Esophagus squamous epithelium (tissue), 4 donors: ENCODE measurements at regions not wholly inside any gene's neighbourhood (a gene's known extent, or its start where the extent isn't known, plus 50 kb on each side); places are given as distances from the start of the nearest gene placed in this dataset.

Experiments used
- CTCF ChIP-seq, 6 experiments: fragments of 450-650 bp in 4 of 6; fragments of 200-600 bp in 2 of 6; sonication (generic) in 2 of 6; IDR thresholded peaks; one replicate each; pipeline ENCODE4 v1.5.1; 2016 to 2019; ENCODE audit warnings: antibody characterized with exemption in 6 of 6, mild to moderate bottlenecking in 4 of 6, moderate library complexity in 4 of 6
- POLR2A ChIP-seq, 4 donors: fragments of 450-650 bp; IDR thresholded peaks; one replicate each; pipeline ENCODE4 v1.6.1; 2017; ENCODE audit warnings: antibody characterized with exemption in 4 of 4, mild to moderate bottlenecking in 4 of 4, moderate library complexity in 3 of 4

- no peak for TF ChIP-seq CTCF (IDR thresholded peaks at IDR 0.05)
- TF ChIP-seq POLR2A (IDR thresholded peaks at IDR 0.05): no peak
Observed at GRCh38 chr14:34018125-34018524, 67.3 kb upstream of the EGLN3 start.
